HepG2 (cell line): ENCODE measurements at regions not wholly inside any gene's neighbourhood (a gene's known extent, or its start where the extent isn't known, plus 50 kb on each side); places are given as distances from the start of the nearest gene placed in this dataset.

Experiments used
- ATAC-seq: fragments of 200-7000 bp; cut with Tn5 transposase; 3 replicates; pipeline ENCODE4 v1.9.1; 2020; ENCODE audit warnings: mild to moderate bottlenecking, moderate library complexity
- BruUV-seq: library from RNA; stranded (reverse); fragments of 400-500 nt; replicated peaks from 2 replicates; lab custom pipeline; 2021; lab: Mats Ljungman, UMichigan
- CTCF ChIA-PET: fragments of 300-600 bp; formaldehyde crosslinking; extraction: SDS; loops from one replicate; lab custom pipeline; 2021; ENCODE audit warnings: low total read pairs, inconsistent platforms, low intra/inter-chr PET ratio; lab: Yijun Ruan, JAX
- POLR2A ChIA-PET: fragments of 350-600 bp; sonication (Branson Sonifier 250); formaldehyde crosslinking; loops from one replicate; lab custom pipeline; 2020; ENCODE audit warnings: antibody characterized with exemption, inconsistent platforms; lab: Yijun Ruan, JAX
- DNase-seq: peaks from one replicate; pipeline ENCODE4 v3.0.0-alpha.2; 2015; ENCODE audit warnings: low spot score
- FAIRE-seq: peaks from 3 replicates; lab custom pipeline; 2011; peaks lifted over from hg19 to GRCh38; lab: Jason Lieb, UNC
- H2AFZ ChIP-seq: one replicate; pipeline ENCODE4 v1.6.1; 2011; ENCODE audit warnings: low read length, inconsistent platforms
- H3K27ac ChIP-seq: fragments of 300-600 bp; 3 replicates; pipeline ENCODE4 v1.8.0; 2011; ENCODE audit warnings: mixed run types, mild to moderate bottlenecking, mixed read lengths, low read length, inconsistent platforms; ENCODE audit not compliant: insufficient read depth; ENCODE audit errors: extremely low read length
- H3K27me3 ChIP-seq, 2 experiments: fragments of 200-600 bp in 1 of 2; 2 replicates in 1 of 2; 3 replicates in 1 of 2; pipeline versions ENCODE4 v1.6.0 to v1.8.0; 2011; ENCODE audit warnings: low read length in 2 of 2, mild to moderate bottlenecking in 2 of 2, moderate library complexity in 2 of 2, inconsistent platforms in 1 of 2; ENCODE audit not compliant: insufficient read depth in 2 of 2, control insufficient read depth in 1 of 2
- H3K36me3 ChIP-seq, 2 experiments: fragments of 200-600 bp in 1 of 2; replicated peaks in 1 of 2; 2 replicates in 1 of 2; 3 replicates in 1 of 2; pipeline versions ENCODE4 v1.5.1 to v1.8.0; 2011; ENCODE audit warnings: low read length in 2 of 2, inconsistent platforms in 1 of 2; ENCODE audit not compliant: insufficient read depth in 2 of 2, control insufficient read depth in 1 of 2
- H3K4me1 ChIP-seq: 2 replicates; pipeline ENCODE4 v1.5.1; 2012; ENCODE audit warnings: low read length, inconsistent platforms; ENCODE audit not compliant: insufficient read depth
- H3K4me2 ChIP-seq: 2 replicates; pipeline ENCODE4 v1.6.0; 2011; ENCODE audit warnings: low read depth, low read length, inconsistent platforms
- H3K4me3 ChIP-seq, 3 experiments: fragments of 200-600 bp in 1 of 3; sonication (generic), shearing (Covaris generic) in 1 of 3; replicated peaks in 1 of 3; 2 replicates each; pipeline ENCODE4 v1.5.1; 2011 to 2016; ENCODE audit warnings: low read length in 3 of 3, inconsistent platforms in 2 of 3, low read depth in 2 of 3, mild to moderate bottlenecking in 2 of 3, control low read depth in 1 of 3, mixed read lengths in 1 of 3; ENCODE audit not compliant: insufficient read depth in 1 of 3
- H3K79me2 ChIP-seq: one replicate; pipeline ENCODE4 v1.6.1; 2011; ENCODE audit warnings: low read length, inconsistent platforms; ENCODE audit not compliant: insufficient read depth
- H3K9ac ChIP-seq: 2 replicates; pipeline ENCODE4 v1.6.0; 2011; ENCODE audit warnings: mild to moderate bottlenecking, low read depth, low read length, inconsistent platforms; ENCODE audit not compliant: insufficient read depth
- H3K9me3 ChIP-seq: 2 replicates; pipeline ENCODE4 v1.5.1; 2012; ENCODE audit warnings: mild to moderate bottlenecking, low read length
- H4K20me1 ChIP-seq: 2 replicates; pipeline ENCODE4 v1.6.0; 2011; ENCODE audit warnings: inconsistent platforms, mild to moderate bottlenecking, low read length, moderate library complexity; ENCODE audit not compliant: insufficient read depth
- CBX1 ChIP-seq: IDR thresholded peaks from one replicate; pipeline ENCODE4 v1.6.1; 2016; ENCODE audit warnings: antibody characterized with exemption, low read depth
- DNMT3B ChIP-seq: conservative IDR thresholded peaks from 2 replicates; pipeline ENCODE4 v1.6.1; 2016; ENCODE audit warnings: missing biosample characterization, control low read depth
- E2F2 ChIP-seq: sonication (generic); formaldehyde crosslinking; IDR thresholded peaks from 2 replicates; pipeline ENCODE4 v1.4.0; 2020; ENCODE audit warnings: missing genetic modification reagents, borderline replicate concordance
- FOXC1 ChIP-seq: sonication (generic); formaldehyde crosslinking; IDR thresholded peaks from 2 replicates; pipeline ENCODE4 v1.8.0; 2022; ENCODE audit warnings: mild to moderate bottlenecking, missing genetic modification reagents, borderline replicate concordance
- FOXO1 ChIP-seq: sonication (generic); formaldehyde crosslinking; IDR thresholded peaks from 2 replicates; pipeline ENCODE4 v1.4.0; 2020; ENCODE audit warnings: missing genetic modification reagents
- MAFF ChIP-seq: IDR thresholded peaks from 2 replicates; pipeline ENCODE4 v1.6.1; 2011; ENCODE audit warnings: low read depth, low read length, improper control_type of control experiment
- MAFK ChIP-seq, 2 experiments: IDR thresholded peaks in 1 of 2; conservative IDR thresholded peaks in 1 of 2; 2 replicates each; pipeline ENCODE4 v1.6.1; 2011; ENCODE audit warnings: improper control_type of control experiment in 2 of 2, low read length in 2 of 2
- SIN3A ChIP-seq: IDR thresholded peaks from 2 replicates; pipeline ENCODE4 v1.6.1; 2011; ENCODE audit warnings: low read depth, mild to moderate bottlenecking, control low read depth, low read length, borderline replicate concordance
- SP2 ChIP-seq: sonication (generic); formaldehyde crosslinking; IDR thresholded peaks from 2 replicates; pipeline ENCODE4 v1.5.1; 2020; ENCODE audit warnings: mild to moderate bottlenecking, missing genetic modification reagents
- SRF ChIP-seq: IDR thresholded peaks from 2 replicates; pipeline ENCODE4 v1.6.1; 2011; ENCODE audit warnings: mild to moderate bottlenecking, low read depth, low read length, moderate library complexity
- ZFP1 ChIP-seq: IDR thresholded peaks from 2 replicates; pipeline ENCODE4 v1.6.1; 2016
- ZNF10 ChIP-seq: sonication (generic); formaldehyde crosslinking; IDR thresholded peaks from 2 replicates; pipeline ENCODE4 v1.4.0; 2020; ENCODE audit warnings: mild to moderate bottlenecking, low read depth, missing genetic modification reagents, borderline replicate concordance
- ZNF747 ChIP-seq: sonication (generic); formaldehyde crosslinking; IDR thresholded peaks from 2 replicates; pipeline ENCODE4 v1.8.1; 2023; ENCODE audit warnings: missing genetic modification reagents, mild to moderate bottlenecking, borderline replicate concordance
- ZNF775 ChIP-seq: sonication (generic); formaldehyde crosslinking; IDR thresholded peaks from 2 replicates; pipeline ENCODE4 v1.4.0; 2020; ENCODE audit warnings: missing genetic modification reagents, mild to moderate bottlenecking, moderate library complexity, borderline replicate concordance
- WGBS: methylation state at CpG from one replicate; pipeline ENCODE4 v1.1.6; 2017; ENCODE audit warnings: low lambda C conversion rate; 5-methylcytosine and 5-hydroxymethylcytosine counted together
- in situ Hi-C: cut with HindIII; loops from 2 replicates; pipeline ENCODE4 v1.10.0; 2017; ENCODE audit warnings: low pct_unique_long_range_greater_than_20kb; ENCODE audit not compliant: extremely low pct_ligation_motif_present
- intact Hi-C: fragments of 100-400 bp; cut with micrococcal nuclease; formaldehyde crosslinking; loops from one replicate; pipeline ENCODE4 v1.10.0; 2022; ENCODE audit not compliant: unreplicated experiment

- DNase-seq (no peak), FAIRE-seq (no peak), ATAC-seq (no peak)
- H3K27ac ChIP-seq, result no peak overlapping the region
- H4K20me1 ChIP-seq, result no peaks in the 10 kb centered on the region
- no TSS peak for BruUV-seq
- in situ Hi-C loops (no loop called here), intact Hi-C loops (no loop called here)
- peaks cover 18% of the 10 kb centered on the region for H3K9me3 ChIP-seq
- CTCF ChIA-PET, result no interaction called here
- no peaks in the 10 kb centered on the region for H3K79me2 ChIP-seq
- peaks cover 0 to 12% of the 10 kb centered on the region in 2 experiments; a peak in 3 of 5 replicates for H3K27me3 ChIP-seq
- POLR2A ChIA-PET, result no interaction called here
- H3K4me1 ChIP-seq, result peaks cover 17% of the 10 kb centered on the region; the same call in 1 of the 2 replicates
- H3K4me2 ChIP-seq, result no peak overlapping the region
- no peaks in the 10 kb centered on the region for H3K36me3 ChIP-seq
- TF ChIP-seq MAFF (peak; percentile 74), ZNF747 (CRISPR knock-in tag) (no peak), ZNF10 (no peak), ZNF775 (CRISPR knock-in tag) (no peak), CBX1 (no peak), E2F2 (CRISPR knock-in tag) (no peak), SIN3A (no peak), MAFK (conservative IDR thresholded peaks at IDR 0.05 in 1 of 2, IDR thresholded peaks at IDR 0.05 in 1 of 2; ENCODE audit: low read length in 2 of 2) (peak; percentile 72 to 89), SRF (no peak), SP2 (no peak), FOXO1 (CRISPR knock-in tag) (no peak), ZFP1 (CRISPR knock-in tag) (peak; percentile 80; the same call in 1 of the 2 replicates), FOXC1 (CRISPR knock-in tag) (no peak), DNMT3B (CRISPR knock-in tag) (no peak)
- no peak overlapping the region for H2AFZ ChIP-seq
- no peak overlapping the region for H3K4me3 ChIP-seq
- H3K9ac ChIP-seq, result no peak overlapping the region
- WGBS, result 3% methylated on average over 1 of the region's 1 CpG
Measured at GRCh38 chr2:200150411-200151086, 155.9 kb upstream of the SPATS2L start.
